K562 (cell line): ENCODE measurements at regions not wholly inside any gene's neighbourhood (a gene's known extent, or its start where the extent isn't known, plus 50 kb on each side); places are given as distances from the start of the nearest gene placed in this dataset.

ENCODE experiments used
- ARID3B ChIP-seq: fragments of 250-450 bp; sonication (Bioruptor Pico); IDR thresholded peaks from 2 replicates; pipeline ENCODE4 v1.4.0; 2020; ENCODE audit warnings: borderline replicate concordance
- BRF1 ChIP-seq: IDR thresholded peaks from 3 replicates; pipeline ENCODE4 v1.6.1; 2011; ENCODE audit warnings: borderline replicate concordance, mild to moderate bottlenecking; ENCODE audit not compliant: insufficient read length; ENCODE audit errors: extremely low read depth
- CAMTA2 ChIP-seq: fragments of 250-450 bp; sonication (Bioruptor Pico); conservative IDR thresholded peaks from 2 replicates; pipeline ENCODE4 v1.5.1; 2022
- CBFA2T2 ChIP-seq: fragments of 450-650 bp; conservative IDR thresholded peaks from 2 replicates; pipeline ENCODE4 v1.6.1; 2017; ENCODE audit warnings: mild to moderate bottlenecking
- CBX8 ChIP-seq: fragments of 200-600 bp; sonication (generic); IDR thresholded peaks from 2 replicates; pipeline ENCODE4 v1.6.1; 2012; ENCODE audit warnings: borderline replicate concordance, mixed run types, low read depth, mild to moderate bottlenecking, moderate library complexity, mixed read lengths, low read length, control low read depth, inconsistent platforms; ENCODE audit not compliant: poor library complexity, severe bottlenecking; ENCODE audit errors: extremely low read depth
- DLX4 ChIP-seq: fragments of 250-450 bp; sonication (Bioruptor Pico); IDR thresholded peaks from 2 replicates; pipeline ENCODE4 v1.6.1; 2021; ENCODE audit warnings: mild to moderate bottlenecking
- FOXJ2 ChIP-seq: fragments of 200-800 bp; sonication (Bioruptor generic); IDR thresholded peaks from 2 replicates; pipeline ENCODE4 v1.6.1; 2016; ENCODE audit warnings: missing genetic modification characterization, missing compliant biosample characterization
- GATA2 ChIP-seq: sonication (generic); formaldehyde crosslinking; IDR thresholded peaks from 2 replicates; pipeline ENCODE4 v1.4.0; 2020; ENCODE audit warnings: mild to moderate bottlenecking, missing genetic modification reagents
- KLF6 ChIP-seq: fragments of 250-450 bp; sonication (Bioruptor Pico); IDR thresholded peaks from 2 replicates; pipeline ENCODE4 v1.4.0; 2020; ENCODE audit warnings: mild to moderate bottlenecking, moderate library complexity, borderline replicate concordance
- MCM3 ChIP-seq: fragments of 450-650 bp; IDR thresholded peaks from 2 replicates; pipeline ENCODE4 v1.6.1; 2016
- NCOA4 ChIP-seq: fragments of 450-650 bp; IDR thresholded peaks from 2 replicates; pipeline ENCODE4 v1.6.1; 2018; ENCODE audit warnings: mild to moderate bottlenecking; ENCODE audit not compliant: partially characterized antibody
- NR1H2 ChIP-seq: sonication (generic); formaldehyde crosslinking; IDR thresholded peaks from 2 replicates; pipeline ENCODE4 v1.4.0; 2020; ENCODE audit warnings: mild to moderate bottlenecking, missing genetic modification reagents
- POLR2B ChIP-seq: fragments of 450-650 bp; IDR thresholded peaks from 2 replicates; pipeline ENCODE4 v1.6.1; 2018; ENCODE audit warnings: low read depth; ENCODE audit not compliant: partially characterized antibody
- RFX1 ChIP-seq: fragments of 450-650 bp; IDR thresholded peaks from 2 replicates; pipeline ENCODE4 v1.6.1; 2016; ENCODE audit warnings: mild to moderate bottlenecking, moderate library complexity
- SMARCE1 ChIP-seq: fragments of 450-650 bp; IDR thresholded peaks from 2 replicates; pipeline ENCODE4 v1.7.1; 2016; ENCODE audit warnings: mild to moderate bottlenecking
- TAL1 ChIP-seq: fragments of 450-650 bp; IDR thresholded peaks from 2 replicates; pipeline ENCODE4 v1.6.1; 2016; ENCODE audit warnings: mild to moderate bottlenecking
- U2AF2 ChIP-seq: fragments of 200-400 bp; formaldehyde crosslinking; optimal IDR thresholded peaks from 2 replicates; pipeline ENCODE3; 2017; ENCODE audit warnings: low read depth, mild to moderate bottlenecking, low read length
- ZNF311 ChIP-seq: fragments of 250-450 bp; sonication (Bioruptor Pico); IDR thresholded peaks from 2 replicates; pipeline ENCODE4 v1.4.0; 2020; ENCODE audit warnings: mild to moderate bottlenecking, moderate library complexity
- ZNF407 ChIP-seq: fragments of 450-650 bp; IDR thresholded peaks from 2 replicates; pipeline ENCODE4 v1.6.1; 2016; ENCODE audit warnings: low read depth
- ZNF444 ChIP-seq: fragments of 250-450 bp; sonication (Bioruptor Pico); IDR thresholded peaks from 2 replicates; pipeline ENCODE4 v1.4.0; 2020; ENCODE audit warnings: mild to moderate bottlenecking, moderate library complexity

DNA sequence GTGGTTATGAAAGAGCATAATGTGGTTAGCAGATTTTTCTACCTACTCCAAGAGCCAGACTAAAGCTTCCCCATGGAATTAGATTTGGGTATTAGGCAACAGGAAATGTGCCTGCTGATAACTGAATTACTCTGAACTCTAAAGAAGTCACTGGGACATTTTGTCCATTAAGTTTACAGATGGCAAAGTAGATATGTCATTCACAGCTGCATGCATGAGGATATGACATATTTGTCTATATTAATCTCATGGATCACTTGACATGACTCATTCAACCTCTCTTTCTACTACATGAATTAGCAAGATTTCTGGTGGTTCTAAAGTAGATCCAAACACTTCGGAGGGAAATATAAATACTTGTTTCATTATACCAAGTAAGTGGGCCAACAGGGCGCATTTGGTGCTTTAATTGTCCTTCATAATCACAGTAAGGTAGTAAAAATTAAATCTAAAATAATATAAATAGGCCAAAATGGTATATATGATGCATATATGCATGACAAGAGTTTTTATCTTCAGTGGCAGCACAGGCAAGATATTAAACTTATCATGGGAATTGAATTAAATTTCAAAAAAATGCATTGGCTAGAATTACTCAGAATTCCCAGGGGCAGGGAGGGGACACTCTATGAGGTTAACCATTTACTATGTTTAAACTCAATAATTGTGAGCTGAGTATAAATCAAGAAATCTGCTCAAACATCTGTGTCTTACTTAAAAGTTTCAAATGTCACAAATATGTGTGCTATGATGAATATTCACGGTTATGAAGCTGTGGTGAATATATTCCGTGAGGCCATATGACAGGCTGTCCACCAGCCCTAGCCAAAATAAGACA is 365.3 kb upstream of the KCNMB2 start (continued):
- TF ChIP-seq ZNF407 (no peak), DLX4 (CRISPR knock-in tag) (no peak), BRF1 (no peak), GATA2 (CRISPR knock-in tag) (peak; percentile 91), ZNF311 (CRISPR knock-in tag) (peak; percentile 89), ZNF444 (CRISPR knock-in tag) (no peak), SMARCE1 (peak; percentile 100), FOXJ2 (tag) (peak; percentile 67), CBX8 (no peak), U2AF2 (no peak), KLF6 (peak; percentile 54; the same call in 1 of the 2 replicates), CAMTA2 (CRISPR knock-in tag) (no peak), NR1H2 (CRISPR knock-in tag) (no peak), TAL1 (peak; percentile 98), MCM3 (no peak), ARID3B (CRISPR knock-in tag) (no peak), RFX1 (0 out of 2 replicates have a peak, but pooled peaks have one; percentile 4), CBFA2T2 (peak; percentile 98), NCOA4 (no peak), POLR2B (no peak)
